Suppressor macrophage treated with lipopolysaccharide for 1 hour (primary cell): ENCODE measurements at regions not wholly inside any gene's neighbourhood (a gene's known extent, or its start where the extent isn't known, plus 50 kb on each side); places are given as distances from the start of the nearest gene placed in this dataset.
"Not testable (repeated sequence)": the region's sequence is repeated elsewhere in the genome, so short reads cannot be mapped to it uniquely, and the experiment has no call there.

Source experiments
- DNase-seq, 3 donors: peaks; one replicate each; pipeline ENCODE4 v3.0.0-alpha.2; 2020 to 2022

- no peak for DNase-seq
Measured at GRCh38 chrX:96432647-96433046, 252.0 kb upstream of the DIAPH2 start.

- no peak for DNase-seq
Measured at GRCh38 chrX:96433409-96434077, 251.1 kb upstream of the DIAPH2 start.

GRCh38 chrX:96435378-96436035 lies 249.1 kb upstream of the DIAPH2 start:
- no peak for DNase-seq

- DNase-seq, result no peak
Measured at GRCh38 chrX:96436105-96436504, 248.5 kb upstream of the DIAPH2 start.

GRCh38 chrX:96438803-96439202 lies 245.8 kb upstream of the DIAPH2 start:
- DNase-seq, result no peak

- no peak for DNase-seq
Measured at GRCh38 chrX:96440941-96441340, 243.7 kb upstream of the DIAPH2 start.

- DNase-seq, result peak in 2 of 3 donors; percentile 5 to 16
Measured at GRCh38 chrX:96445531-96446065, 239.0 kb upstream of the DIAPH2 start.

- DNase-seq, result no peak
Measured at GRCh38 chrX:96446524-96446923, 238.1 kb upstream of the DIAPH2 start.

- DNase-seq, result no peak
Measured at GRCh38 chrX:96447161-96447560, 237.5 kb upstream of the DIAPH2 start.

- DNase-seq, result peak in 1 of 3 donors; percentile 14
Measured at GRCh38 chrX:96449191-96449590, 235.5 kb upstream of the DIAPH2 start.

GRCh38 chrX:96449896-96450295 lies 234.7 kb upstream of the DIAPH2 start:
- no peak for DNase-seq

- DNase-seq, result no peak
Measured at GRCh38 chrX:96453139-96453538, 231.5 kb upstream of the DIAPH2 start.

- no peak for DNase-seq
Measured at GRCh38 chrX:96455078-96455477, 229.6 kb upstream of the DIAPH2 start.

- no peak for DNase-seq
Measured at GRCh38 chrX:96464880-96465558, 219.6 kb upstream of the DIAPH2 start.

- no peak for DNase-seq
Measured at GRCh38 chrX:96474029-96474740, 210.5 kb upstream of the DIAPH2 start.

GRCh38 chrX:96474741-96475125 lies 209.9 kb upstream of the DIAPH2 start:
- DNase-seq, result no peak

GRCh38 chrX:96480081-96480480 lies 204.6 kb upstream of the DIAPH2 start:
- no peak for DNase-seq

GRCh38 chrX:96481831-96482230 lies 202.8 kb upstream of the DIAPH2 start:
- DNase-seq, result no peak

- no peak for DNase-seq
Measured at GRCh38 chrX:96483647-96484160, 200.9 kb upstream of the DIAPH2 start.

GRCh38 chrX:96486687-96487086 lies 198.0 kb upstream of the DIAPH2 start:
- DNase-seq, result not testable (repeated sequence)

GRCh38 chrX:96502507-96502906 lies 182.1 kb upstream of the DIAPH2 start:
- DNase-seq, result no peak

GRCh38 chrX:96529386-96529785 lies 155.3 kb upstream of the DIAPH2 start:
- not testable (repeated sequence) for DNase-seq
